ENCODE measurements at regions not wholly inside any gene's neighbourhood (a gene's known extent, or its start where the extent isn't known, plus 50 kb on each side); places are given as distances from the start of the nearest gene placed in this dataset.

DNA sequence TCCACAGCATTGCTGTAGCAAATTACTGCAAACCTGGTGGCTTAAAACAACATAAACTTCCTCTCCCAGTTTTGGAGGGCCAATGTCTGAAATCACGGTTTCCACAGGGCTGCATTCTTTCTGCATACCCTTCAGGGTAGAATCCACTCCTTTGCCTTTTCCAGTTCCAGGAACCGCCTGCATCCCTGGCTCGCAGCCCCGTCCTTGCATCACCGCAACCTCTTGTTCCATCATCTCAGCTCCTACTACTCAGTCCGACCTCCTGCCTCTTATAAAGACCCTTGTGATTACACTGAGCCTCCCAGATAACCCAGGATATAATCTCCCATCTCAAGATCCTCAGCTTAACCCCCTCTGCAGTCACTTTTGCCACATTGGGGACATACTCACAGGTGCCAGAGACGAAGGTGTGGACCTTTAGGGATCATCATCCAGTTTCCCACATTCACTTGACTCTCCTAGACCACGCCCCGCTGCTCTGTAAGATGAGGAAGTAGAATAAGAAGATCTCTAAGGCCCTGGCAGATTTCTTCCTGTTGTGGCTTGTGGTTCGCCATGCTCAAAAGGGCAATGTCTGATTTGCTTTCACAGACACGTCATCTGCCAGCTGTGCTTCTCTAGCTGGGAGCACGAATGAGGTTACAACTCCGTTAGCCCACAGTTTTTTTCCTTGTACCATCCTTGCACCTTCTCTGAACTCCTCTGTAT lies 103.6 kb upstream of the AGAP1 start:
- TF ChIP-seq, protein P1, sequence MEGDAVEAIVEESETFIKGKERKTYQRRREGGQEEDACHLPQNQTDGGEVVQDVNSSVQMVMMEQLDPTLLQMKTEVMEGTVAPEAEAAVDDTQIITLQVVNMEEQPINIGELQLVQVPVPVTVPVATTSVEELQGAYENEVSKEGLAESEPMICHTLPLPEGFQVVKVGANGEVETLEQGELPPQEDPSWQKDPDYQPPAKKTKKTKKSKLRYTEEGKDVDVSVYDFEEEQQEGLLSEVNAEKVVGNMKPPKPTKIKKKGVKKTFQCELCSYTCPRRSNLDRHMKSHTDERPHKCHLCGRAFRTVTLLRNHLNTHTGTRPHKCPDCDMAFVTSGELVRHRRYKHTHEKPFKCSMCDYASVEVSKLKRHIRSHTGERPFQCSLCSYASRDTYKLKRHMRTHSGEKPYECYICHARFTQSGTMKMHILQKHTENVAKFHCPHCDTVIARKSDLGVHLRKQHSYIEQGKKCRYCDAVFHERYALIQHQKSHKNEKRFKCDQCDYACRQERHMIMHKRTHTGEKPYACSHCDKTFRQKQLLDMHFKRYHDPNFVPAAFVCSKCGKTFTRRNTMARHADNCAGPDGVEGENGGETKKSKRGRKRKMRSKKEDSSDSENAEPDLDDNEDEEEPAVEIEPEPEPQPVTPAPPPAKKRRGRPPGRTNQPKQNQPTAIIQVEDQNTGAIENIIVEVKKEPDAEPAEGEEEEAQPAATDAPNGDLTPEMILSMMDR (IDR thresholded peaks at IDR 0.05 in 8 of 11, conservative IDR thresholded peaks at IDR 0.05 in 3 of 11), result no peak
- TF ChIP-seq POLR2AphosphoS5 (IDR thresholded peaks at IDR 0.05) (no peak), POLR2A (IDR thresholded peaks at IDR 0.05) (no peak)

Measured in spleen (tissue), 7 donors.